ENCODE measurements at regions not wholly inside any gene's neighbourhood (a gene's known extent, or its start where the extent isn't known, plus 50 kb on each side); places are given as distances from the start of the nearest gene placed in this dataset.
"Not testable (repeated sequence)": the region's sequence is repeated elsewhere in the genome, so short reads cannot be mapped to it uniquely, and the experiment has no call there.

DNA sequence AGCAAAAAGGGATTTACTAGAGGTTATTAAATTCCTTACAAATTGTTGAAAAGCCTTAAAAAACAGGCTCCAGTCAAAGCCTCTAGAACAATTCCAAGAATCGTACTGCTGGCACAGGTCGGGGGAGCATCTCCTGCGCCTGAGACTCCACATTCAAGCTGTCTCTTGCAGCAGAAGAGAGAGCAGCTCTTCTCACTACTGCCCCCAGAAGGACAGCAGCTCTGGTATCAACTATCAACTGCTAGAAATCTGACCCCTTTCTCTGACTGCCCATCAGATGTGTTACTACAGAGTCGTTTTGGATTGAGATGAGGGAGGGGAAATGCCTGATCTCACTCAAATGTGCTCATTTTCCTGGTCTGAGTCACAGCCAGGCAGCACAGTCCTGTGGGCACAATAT is 403.6 kb downstream of the RPIA start:
- not testable (repeated sequence) for H2AFZ ChIP-seq (ENCODE audit: low read length); H3K27me3 ChIP-seq (ENCODE audit: insufficient read depth, low read length); H3F3A ChIP-seq (ENCODE audit: insufficient read depth, low read length); H3K9me3 ChIP-seq (ENCODE audit: low read length); H4K20me1 ChIP-seq (ENCODE audit: insufficient read depth, low read length); H3K9ac ChIP-seq (ENCODE audit: low read length); H3K4me3 ChIP-seq (ENCODE audit: low read depth, low read length, poor library complexity, severe bottlenecking); H3K9me2 ChIP-seq (ENCODE audit: low read depth, low read length); H3K36me3 ChIP-seq (ENCODE audit: insufficient read depth, low read length); H3K27ac ChIP-seq (ENCODE audit: low read depth, low read length, poor library complexity, severe bottlenecking); H3K4me2 ChIP-seq (ENCODE audit: low read length); H3K4me1 ChIP-seq (ENCODE audit: insufficient read depth, low read length, severe bottlenecking); H3K79me2 ChIP-seq (ENCODE audit: insufficient read depth, low read length)

GRCh38 chr2:89102587-89102986 is 411.1 kb downstream of the RPIA start:
- not testable (repeated sequence) for H4K20me1 ChIP-seq (ENCODE audit: insufficient read depth, low read length); H3K27me3 ChIP-seq (ENCODE audit: insufficient read depth, low read length); H3K4me2 ChIP-seq (ENCODE audit: low read length); H3K79me2 ChIP-seq (ENCODE audit: insufficient read depth, low read length); H3K9me3 ChIP-seq (ENCODE audit: low read length); H3K9me2 ChIP-seq (ENCODE audit: low read depth, low read length); H3F3A ChIP-seq (ENCODE audit: insufficient read depth, low read length); H3K9ac ChIP-seq (ENCODE audit: low read length); H2AFZ ChIP-seq (ENCODE audit: low read length); H3K36me3 ChIP-seq (ENCODE audit: insufficient read depth, low read length); H3K4me3 ChIP-seq (ENCODE audit: low read depth, low read length, poor library complexity, severe bottlenecking); H3K27ac ChIP-seq (ENCODE audit: low read depth, low read length, poor library complexity, severe bottlenecking)
- peaks cover 14% of the 10 kb centered on the region for H3K4me1 ChIP-seq (ENCODE audit: insufficient read depth, low read length, severe bottlenecking)
- peak; percentile 12; the same call in 1 of the 2 replicates for TF ChIP-seq CTCF (IDR thresholded peaks at IDR 0.05; ENCODE audit: low read length)

GRCh38 chr2:89106369-89107019 is 415.0 kb downstream of the RPIA start:
- H3K79me2 ChIP-seq (ENCODE audit: insufficient read depth, low read length); H3K4me3 ChIP-seq (ENCODE audit: low read depth, low read length, poor library complexity, severe bottlenecking); H3F3A ChIP-seq (ENCODE audit: insufficient read depth, low read length); H3K9ac ChIP-seq (ENCODE audit: low read length); H3K9me3 ChIP-seq (ENCODE audit: low read length); H3K27ac ChIP-seq (ENCODE audit: low read depth, low read length, poor library complexity, severe bottlenecking); H2AFZ ChIP-seq (ENCODE audit: low read length); H3K4me2 ChIP-seq (ENCODE audit: low read length); H4K20me1 ChIP-seq (ENCODE audit: insufficient read depth, low read length); H3K27me3 ChIP-seq (ENCODE audit: insufficient read depth, low read length); H3K9me2 ChIP-seq (ENCODE audit: low read depth, low read length); H3K36me3 ChIP-seq (ENCODE audit: insufficient read depth, low read length): not testable (repeated sequence)
- H3K4me1 ChIP-seq (ENCODE audit: insufficient read depth, low read length, severe bottlenecking) = peaks cover 14% of the 10 kb centered on the region

DNA sequence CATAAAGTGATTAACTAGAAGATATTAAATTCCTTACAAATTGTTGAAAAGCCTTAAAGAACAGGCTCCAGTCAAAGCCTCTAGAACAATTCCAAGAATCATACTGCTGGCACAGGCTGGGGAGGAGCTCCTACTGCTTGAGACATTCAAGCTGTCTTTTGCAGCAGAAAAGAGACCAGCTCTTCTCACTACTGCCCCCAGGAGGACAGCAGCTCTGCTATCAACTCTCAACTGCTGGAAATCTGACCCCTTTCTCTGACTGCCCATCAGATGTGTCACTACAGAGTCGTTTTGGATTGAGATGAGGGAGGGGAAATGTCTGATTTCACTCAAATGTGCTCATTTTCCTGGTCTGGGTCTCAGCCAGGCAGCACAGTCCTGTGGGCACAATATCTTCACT is 421.0 kb downstream of the RPIA start:
- not testable (repeated sequence) for H3K4me1 ChIP-seq (ENCODE audit: insufficient read depth, low read length, severe bottlenecking); H2AFZ ChIP-seq (ENCODE audit: low read length); H3K9me2 ChIP-seq (ENCODE audit: low read depth, low read length); H3K9me3 ChIP-seq (ENCODE audit: low read length); H3K79me2 ChIP-seq (ENCODE audit: insufficient read depth, low read length); H3F3A ChIP-seq (ENCODE audit: insufficient read depth, low read length); H3K27ac ChIP-seq (ENCODE audit: low read depth, low read length, poor library complexity, severe bottlenecking); H3K36me3 ChIP-seq (ENCODE audit: insufficient read depth, low read length); H3K27me3 ChIP-seq (ENCODE audit: insufficient read depth, low read length); H3K4me2 ChIP-seq (ENCODE audit: low read length); H3K9ac ChIP-seq (ENCODE audit: low read length); H4K20me1 ChIP-seq (ENCODE audit: insufficient read depth, low read length); H3K4me3 ChIP-seq (ENCODE audit: low read depth, low read length, poor library complexity, severe bottlenecking)
- TF ChIP-seq CTCF (IDR thresholded peaks at IDR 0.05; ENCODE audit: low read length) = peak; percentile 36

GRCh38 chr2:89113286-89113685 is 421.8 kb downstream of the RPIA start:
- not testable (repeated sequence) for H4K20me1 ChIP-seq (ENCODE audit: insufficient read depth, low read length); H2AFZ ChIP-seq (ENCODE audit: low read length); H3K79me2 ChIP-seq (ENCODE audit: insufficient read depth, low read length); H3K4me1 ChIP-seq (ENCODE audit: insufficient read depth, low read length, severe bottlenecking); H3K36me3 ChIP-seq (ENCODE audit: insufficient read depth, low read length); H3K27ac ChIP-seq (ENCODE audit: low read depth, low read length, poor library complexity, severe bottlenecking); H3K9me3 ChIP-seq (ENCODE audit: low read length); H3K9me2 ChIP-seq (ENCODE audit: low read depth, low read length); H3F3A ChIP-seq (ENCODE audit: insufficient read depth, low read length); H3K27me3 ChIP-seq (ENCODE audit: insufficient read depth, low read length); H3K4me2 ChIP-seq (ENCODE audit: low read length); H3K4me3 ChIP-seq (ENCODE audit: low read depth, low read length, poor library complexity, severe bottlenecking); H3K9ac ChIP-seq (ENCODE audit: low read length)

GRCh38 chr2:89129440-89129839 is 438.0 kb downstream of the RPIA start:
- H2AFZ ChIP-seq (ENCODE audit: low read length); H4K20me1 ChIP-seq (ENCODE audit: insufficient read depth, low read length); H3K4me1 ChIP-seq (ENCODE audit: insufficient read depth, low read length, severe bottlenecking); H3K79me2 ChIP-seq (ENCODE audit: insufficient read depth, low read length); H3K9me3 ChIP-seq (ENCODE audit: low read length); H3K36me3 ChIP-seq (ENCODE audit: insufficient read depth, low read length); H3K27me3 ChIP-seq (ENCODE audit: insufficient read depth, low read length); H3F3A ChIP-seq (ENCODE audit: insufficient read depth, low read length); H3K9me2 ChIP-seq (ENCODE audit: low read depth, low read length); H3K4me2 ChIP-seq (ENCODE audit: low read length); H3K4me3 ChIP-seq (ENCODE audit: low read depth, low read length, poor library complexity, severe bottlenecking); H3K9ac ChIP-seq (ENCODE audit: low read length): not testable (repeated sequence)
- peak overlapping the region; percentile 59 for H3K27ac ChIP-seq (ENCODE audit: low read depth, low read length, poor library complexity, severe bottlenecking)
